Upper lobe of left lung (tissue), 6 donors: ENCODE measurements at regions not wholly inside any gene's neighbourhood (a gene's known extent, or its start where the extent isn't known, plus 50 kb on each side); places are given as distances from the start of the nearest gene placed in this dataset.

Experiments
- ATAC-seq, 2 donors: fragments of 200-7000 bp; cut with Tn5 transposase; one replicate each; pipeline ENCODE4 v1.9.1; 2022; ENCODE audit warnings: mild to moderate bottlenecking in 2 of 2, moderate library complexity in 2 of 2; ENCODE audit not compliant: low FRiP score in 2 of 2
- DNase-seq, 2 donors: peaks; one replicate each; pipeline ENCODE4 v3.0.0-alpha.2; 2019 to 2020
- H3K27ac ChIP-seq, 4 donors: fragments of 200-600 bp; sonication (generic); one replicate each; pipeline ENCODE4 v1.5.1; 2016 to 2019
- H3K27me3 ChIP-seq, 4 donors: fragments of 200-600 bp; sonication (generic); one replicate each; pipeline ENCODE4 v1.5.1; 2017 to 2019
- H3K36me3 ChIP-seq, 4 donors: fragments of 200-600 bp; sonication (generic); one replicate each; pipeline ENCODE4 v1.5.1; 2016 to 2019
- H3K4me1 ChIP-seq, 4 donors: fragments of 200-600 bp; sonication (generic); one replicate each; pipeline ENCODE4 v1.5.1; 2018 to 2019
- H3K4me3 ChIP-seq, 4 donors: fragments of 200-600 bp; sonication (generic); one replicate each; pipeline ENCODE4 v1.5.1; 2017 to 2019; ENCODE audit warnings: mild to moderate bottlenecking in 2 of 4, moderate library complexity in 1 of 4
- H3K9me3 ChIP-seq, 4 donors: fragments of 200-600 bp; sonication (generic); one replicate each; pipeline ENCODE4 v1.5.1; 2018 to 2019
- CTCF ChIP-seq, 6 experiments: fragments of 450-650 bp in 4 of 6; fragments of 200-600 bp in 2 of 6; sonication (generic) in 2 of 6; IDR thresholded peaks; one replicate each; pipeline ENCODE4 v1.5.1; 2016 to 2019; ENCODE audit warnings: antibody characterized with exemption in 6 of 6
- EP300 ChIP-seq, 4 donors: sonication (generic); formaldehyde crosslinking; IDR thresholded peaks; one replicate each; pipeline ENCODE4 v1.5.1; 2017; ENCODE audit warnings: antibody characterized with exemption in 4 of 4, control low read depth in 2 of 4
- POLR2A ChIP-seq, 4 donors: fragments of 450-650 bp; IDR thresholded peaks; one replicate each; pipeline ENCODE4 v1.5.1; 2016 to 2017; ENCODE audit warnings: antibody characterized with exemption in 4 of 4, mild to moderate bottlenecking in 2 of 4
- POLR2AphosphoS5 ChIP-seq, 2 donors: sonication (generic); formaldehyde crosslinking; IDR thresholded peaks; one replicate each; pipeline ENCODE4 v1.5.1; 2017; ENCODE audit warnings: antibody characterized with exemption in 2 of 2
- WGBS, 2 donors: methylation state at CpG; one replicate each; pipeline ENCODE4 v1.1.5; 2017 to 2018; 5-methylcytosine and 5-hydroxymethylcytosine counted together
- donor health status: DM: no; HTN: no; CAD: no; lungs with moderate emphysema.
- donor health status: DM: no; HTN: yes; CAD: no; lungs with severe emphysema.

- ATAC-seq: no peak
- WGBS, 2 donors: 68 to 70% methylated on average over 1 of the region's 1 CpG
Observed at GRCh38 chr3:174532216-174532615, 326.9 kb upstream of the NAALADL2 start.

GRCh38 chr3:174532776-174533175 is 326.4 kb upstream of the NAALADL2 start:
- Histone ChIP-seq H3K27ac (no peak overlapping the region), H3K36me3 (no peaks in the 10 kb centered on the region), H3K4me1 (no peaks in the 10 kb centered on the region), H3K9me3 (no peaks in the 10 kb centered on the region), H3K27me3 (no peaks in the 10 kb centered on the region), H3K4me3 (no peak overlapping the region)
- ATAC-seq: no peak
- TF ChIP-seq POLR2AphosphoS5 (IDR thresholded peaks at IDR 0.05): no peak
- DNase-seq: no peak
- WGBS, 2 donors: 65 to 79% methylated on average over 2 of the region's 2 CpGs

More at GRCh38 chr3:174532216-174532615, 326.9 kb upstream of the NAALADL2 start:
- no peak for DNase-seq
- Histone ChIP-seq H3K27ac (no peak overlapping the region), H3K4me1 (no peaks in the 10 kb centered on the region), H3K9me3 (no peaks in the 10 kb centered on the region), H3K4me3 (no peak overlapping the region), H3K27me3 (no peaks in the 10 kb centered on the region), H3K36me3 (no peaks in the 10 kb centered on the region)
- TF ChIP-seq CTCF (IDR thresholded peaks at IDR 0.05) (no peak), EP300 (IDR thresholded peaks at IDR 0.05) (no peak), POLR2AphosphoS5 (IDR thresholded peaks at IDR 0.05) (no peak), POLR2A (IDR thresholded peaks at IDR 0.05) (no peak)

- H3K9me3 ChIP-seq: no peaks in the 10 kb centered on the region
- 80 to 85% methylated on average over 2 of the region's 2 CpGs for WGBS, 2 donors
- no peak for TF ChIP-seq EP300 (IDR thresholded peaks at IDR 0.05)
Observed at GRCh38 chr3:174533286-174533685, 325.8 kb upstream of the NAALADL2 start.

GRCh38 chr3:174536319-174536718 is 322.8 kb upstream of the NAALADL2 start:
- TF ChIP-seq EP300 (IDR thresholded peaks at IDR 0.05): no peak
- no peak for TF ChIP-seq POLR2A (IDR thresholded peaks at IDR 0.05)
- no peak for TF ChIP-seq POLR2AphosphoS5 (IDR thresholded peaks at IDR 0.05)
- TF ChIP-seq CTCF (IDR thresholded peaks at IDR 0.05): no peak
- Histone ChIP-seq H3K36me3 (no peaks in the 10 kb centered on the region), H3K4me3 (no peak overlapping the region), H3K4me1 (no peaks in the 10 kb centered on the region), H3K27ac (no peak overlapping the region), H3K27me3 (no peaks in the 10 kb centered on the region), H3K9me3 (no peaks in the 10 kb centered on the region)
- DNase-seq: no peak
- 66 to 67% methylated on average over 4 of the region's 4 CpGs for WGBS, 2 donors
- no peak for ATAC-seq

More at GRCh38 chr3:174533286-174533685, 325.8 kb upstream of the NAALADL2 start:
- H3K4me1 ChIP-seq: no peaks in the 10 kb centered on the region
- DNase-seq: no peak
- H3K27ac ChIP-seq: no peak overlapping the region
- no peak for ATAC-seq
- H3K4me3 ChIP-seq: no peak overlapping the region
- H3K27me3 ChIP-seq: no peaks in the 10 kb centered on the region
- no peaks in the 10 kb centered on the region for H3K36me3 ChIP-seq

- Histone ChIP-seq H3K36me3 (no peaks in the 10 kb centered on the region), H3K4me1 (no peaks in the 10 kb centered on the region), H3K9me3 (no peaks in the 10 kb centered on the region), H3K27me3 (no peaks in the 10 kb centered on the region), H3K4me3 (no peak overlapping the region), H3K27ac (no peak overlapping the region)
- TF ChIP-seq CTCF (IDR thresholded peaks at IDR 0.05): no peak
- no peak for TF ChIP-seq POLR2AphosphoS5 (IDR thresholded peaks at IDR 0.05)
- TF ChIP-seq POLR2A (IDR thresholded peaks at IDR 0.05): no peak
- TF ChIP-seq EP300 (IDR thresholded peaks at IDR 0.05): no peak
- 96 to 97% methylated on average over 3 of the region's 3 CpGs for WGBS, 2 donors
- ATAC-seq (no peak), DNase-seq (no peak)
Observed at GRCh38 chr3:174538151-174538550, 321.0 kb upstream of the NAALADL2 start.

GRCh38 chr3:174540116-174540908 is 318.8 kb upstream of the NAALADL2 start:
- DNase-seq (no peak), ATAC-seq (no peak)
- WGBS, 2 donors: 73 to 85% methylated on average over 3 of the region's 3 CpGs

More at GRCh38 chr3:174540116-174540908, 318.8 kb upstream of the NAALADL2 start:
- Histone ChIP-seq H3K4me1 (no peaks in the 10 kb centered on the region), H3K36me3 (no peaks in the 10 kb centered on the region), H3K27ac (no peak overlapping the region), H3K27me3 (no peaks in the 10 kb centered on the region), H3K9me3 (no peaks in the 10 kb centered on the region), H3K4me3 (no peak overlapping the region)
- TF ChIP-seq POLR2AphosphoS5 (IDR thresholded peaks at IDR 0.05): no peak
